ENCODE measurements at regions not wholly inside any gene's neighbourhood (a gene's known extent, or its start where the extent isn't known, plus 50 kb on each side); places are given as distances from the start of the nearest gene placed in this dataset.

DNA sequence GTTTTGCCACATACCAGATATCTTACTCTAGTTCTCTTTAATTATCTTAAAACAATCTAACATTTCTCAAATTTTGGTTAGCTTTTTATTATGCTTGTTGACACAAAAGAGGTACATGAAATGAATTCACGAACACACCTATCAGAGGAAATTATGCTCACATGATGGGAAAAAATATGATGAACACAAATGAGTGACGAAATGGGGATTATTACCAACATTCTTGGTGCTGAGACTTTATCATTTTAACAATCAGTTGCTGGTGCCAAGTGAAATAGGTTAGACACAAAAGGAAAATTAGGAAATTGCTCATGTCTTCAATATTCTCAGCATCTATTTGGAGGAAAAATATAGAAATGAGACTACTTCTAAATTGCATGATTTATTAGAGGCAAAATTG lies 944.7 kb upstream of the NRXN1 start:
- no peak overlapping the region for H2AFZ ChIP-seq (ENCODE audit: insufficient read depth, low read length, poor library complexity)
- no peak overlapping the region for H4K91ac ChIP-seq (ENCODE audit: low read depth, low read length)
- H3K23ac ChIP-seq (ENCODE audit: low read length), result no peak overlapping the region
- H3K9me3 ChIP-seq (ENCODE audit: insufficient read depth, low read depth, low read length), result no peaks in the 10 kb centered on the region
- no peak overlapping the region for H2AK5ac ChIP-seq (ENCODE audit: low read length)
- H3K36me3 ChIP-seq (ENCODE audit: control insufficient read depth in 1 of 2, insufficient read depth in 2 of 2, low read length in 2 of 2), result no peaks in the 10 kb centered on the region
- no peak overlapping the region for H3K9ac ChIP-seq (ENCODE audit: low read length)
- H3K4ac ChIP-seq (ENCODE audit: low read depth, low read length), result no peak overlapping the region
- no peak overlapping the region for H3K14ac ChIP-seq (ENCODE audit: low read length)
- H2BK12ac ChIP-seq (ENCODE audit: low read length), result no peak overlapping the region
- H3K4me3 ChIP-seq (ENCODE audit: low read depth, low read length), result no peak overlapping the region
- H3K4me2 ChIP-seq (ENCODE audit: low read length), result no peak overlapping the region
- no peak overlapping the region for H4K12ac ChIP-seq (ENCODE audit: low read depth, low read length)
- WGBS (ENCODE audit: extremely low coverage, insufficient coverage, insufficient read length), result no CpG with 5 or more reads among the region's 2 CpGs
- no peak for DNase-seq
- no peaks in the 10 kb centered on the region for H3K27me3 ChIP-seq (ENCODE audit: insufficient read depth, low read length)
- no peaks in the 10 kb centered on the region for H3K79me1 ChIP-seq (ENCODE audit: low read length)
- no peak overlapping the region for H2BK5ac ChIP-seq (ENCODE audit: low read depth, low read length, poor library complexity)
- H3K79me2 ChIP-seq (ENCODE audit: control insufficient read depth, insufficient read depth, low read length, poor library complexity), result no peaks in the 10 kb centered on the region
- no peak overlapping the region for H4K8ac ChIP-seq (ENCODE audit: low read depth, low read length)
- H3K27ac ChIP-seq (ENCODE audit: low read depth, low read length), result no peak overlapping the region
- no peak overlapping the region for H2BK120ac ChIP-seq (ENCODE audit: insufficient read depth, low read length, poor library complexity)
- H3K4me1 ChIP-seq (ENCODE audit: control insufficient read depth in 1 of 2, insufficient read depth in 2 of 2, low read length in 2 of 2), result no peaks in the 10 kb centered on the region
- no peak overlapping the region for H3K18ac ChIP-seq (ENCODE audit: low read length)

DNA sequence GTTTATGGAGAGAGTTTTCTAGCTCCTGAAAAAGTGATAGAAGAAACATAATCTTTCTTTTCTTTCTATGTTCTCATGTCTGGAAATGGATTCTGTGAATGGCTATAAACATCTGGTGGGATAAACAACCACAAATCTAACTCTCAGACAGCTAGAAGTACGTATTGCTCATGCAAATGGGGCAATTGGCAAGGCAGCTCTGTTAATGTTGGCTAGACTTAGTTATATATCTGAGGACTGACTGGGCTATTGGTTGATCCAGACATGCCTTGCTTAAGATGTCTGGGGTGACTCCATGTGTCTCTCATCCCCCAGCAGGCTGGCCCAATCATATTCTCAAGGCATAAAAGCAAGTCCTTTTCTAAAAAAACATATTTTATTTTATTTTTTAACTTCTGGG lies 939.2 kb upstream of the NRXN1 start:
- no peak overlapping the region for H3K23ac ChIP-seq (ENCODE audit: low read length)
- H2AK5ac ChIP-seq (ENCODE audit: low read length), result no peak overlapping the region
- no peaks in the 10 kb centered on the region for H3K79me1 ChIP-seq (ENCODE audit: low read length)
- no peak overlapping the region for H3K9ac ChIP-seq (ENCODE audit: low read length)
- H3K18ac ChIP-seq (ENCODE audit: low read length), result no peak overlapping the region
- DNase-seq, result no peak
- no peak overlapping the region for H2AFZ ChIP-seq (ENCODE audit: insufficient read depth, low read length, poor library complexity)
- no peak overlapping the region for H3K4me3 ChIP-seq (ENCODE audit: low read depth, low read length)
- H2BK120ac ChIP-seq (ENCODE audit: insufficient read depth, low read length, poor library complexity), result no peak overlapping the region
- no peaks in the 10 kb centered on the region for H3K36me3 ChIP-seq (ENCODE audit: control insufficient read depth in 1 of 2, insufficient read depth in 2 of 2, low read length in 2 of 2)
- no peak overlapping the region for H4K91ac ChIP-seq (ENCODE audit: low read depth, low read length)
- H3K14ac ChIP-seq (ENCODE audit: low read length), result no peak overlapping the region
- no peaks in the 10 kb centered on the region for H3K9me3 ChIP-seq (ENCODE audit: insufficient read depth, low read depth, low read length)
- H2BK12ac ChIP-seq (ENCODE audit: low read length), result no peak overlapping the region
- H4K8ac ChIP-seq (ENCODE audit: low read depth, low read length), result no peak overlapping the region
- H3K4me2 ChIP-seq (ENCODE audit: low read length), result no peak overlapping the region
- no peaks in the 10 kb centered on the region for H3K4me1 ChIP-seq (ENCODE audit: control insufficient read depth in 1 of 2, insufficient read depth in 2 of 2, low read length in 2 of 2)
- no peak overlapping the region for H3K27ac ChIP-seq (ENCODE audit: low read depth, low read length)
- no peaks in the 10 kb centered on the region for H3K79me2 ChIP-seq (ENCODE audit: control insufficient read depth, insufficient read depth, low read length, poor library complexity)
- H3K27me3 ChIP-seq (ENCODE audit: insufficient read depth, low read length), result no peaks in the 10 kb centered on the region
- H2BK5ac ChIP-seq (ENCODE audit: low read depth, low read length, poor library complexity), result no peak overlapping the region
- no peak overlapping the region for H3K4ac ChIP-seq (ENCODE audit: low read depth, low read length)
- WGBS (ENCODE audit: extremely low coverage, insufficient coverage, insufficient read length), result no CpG with 5 or more reads among the region's 1 CpG
- no peak overlapping the region for H4K12ac ChIP-seq (ENCODE audit: low read depth, low read length)

GRCh38 chr2:51969347-51969746 lies 937.4 kb upstream of the NRXN1 start:
- H2BK5ac ChIP-seq (ENCODE audit: low read depth, low read length, poor library complexity), result no peak overlapping the region
- H3K18ac ChIP-seq (ENCODE audit: low read length), result no peak overlapping the region
- no peak overlapping the region for H2AK5ac ChIP-seq (ENCODE audit: low read length)
- no peak overlapping the region for H4K91ac ChIP-seq (ENCODE audit: low read depth, low read length)
- H3K79me1 ChIP-seq (ENCODE audit: low read length), result no peaks in the 10 kb centered on the region
- no peaks in the 10 kb centered on the region for H3K9me3 ChIP-seq (ENCODE audit: insufficient read depth, low read depth, low read length)
- no peak overlapping the region for H3K27ac ChIP-seq (ENCODE audit: low read depth, low read length)
- H3K9ac ChIP-seq (ENCODE audit: low read length), result no peak overlapping the region
- no peak overlapping the region for H2BK120ac ChIP-seq (ENCODE audit: insufficient read depth, low read length, poor library complexity)
- H3K27me3 ChIP-seq (ENCODE audit: insufficient read depth, low read length), result no peaks in the 10 kb centered on the region
- H2AFZ ChIP-seq (ENCODE audit: insufficient read depth, low read length, poor library complexity), result no peak overlapping the region
- no CpG with 5 or more reads among the region's 1 CpG for WGBS (ENCODE audit: extremely low coverage, insufficient coverage, insufficient read length)
- no peaks in the 10 kb centered on the region for H3K79me2 ChIP-seq (ENCODE audit: control insufficient read depth, insufficient read depth, low read length, poor library complexity)
- H3K4ac ChIP-seq (ENCODE audit: low read depth, low read length), result no peak overlapping the region
- no peak overlapping the region for H3K4me2 ChIP-seq (ENCODE audit: low read length)
- H3K14ac ChIP-seq (ENCODE audit: low read length), result no peak overlapping the region
- H3K36me3 ChIP-seq (ENCODE audit: control insufficient read depth in 1 of 2, insufficient read depth in 2 of 2, low read length in 2 of 2), result no peaks in the 10 kb centered on the region
- no peak overlapping the region for H3K4me3 ChIP-seq (ENCODE audit: low read depth, low read length)
- no peak for DNase-seq
- no peaks in the 10 kb centered on the region for H3K4me1 ChIP-seq (ENCODE audit: control insufficient read depth in 1 of 2, insufficient read depth in 2 of 2, low read length in 2 of 2)
- H3K23ac ChIP-seq (ENCODE audit: low read length), result no peak overlapping the region
- H4K8ac ChIP-seq (ENCODE audit: low read depth, low read length), result no peak overlapping the region
- H4K12ac ChIP-seq (ENCODE audit: low read depth, low read length), result no peak overlapping the region
- no peak overlapping the region for H2BK12ac ChIP-seq (ENCODE audit: low read length)

- no peak overlapping the region for H4K12ac ChIP-seq (ENCODE audit: low read depth, low read length)
- no peak overlapping the region for H3K27ac ChIP-seq (ENCODE audit: low read depth, low read length)
- no peaks in the 10 kb centered on the region for H3K79me2 ChIP-seq (ENCODE audit: control insufficient read depth, insufficient read depth, low read length, poor library complexity)
- H4K8ac ChIP-seq (ENCODE audit: low read depth, low read length), result no peak overlapping the region
- no peak overlapping the region for H2AFZ ChIP-seq (ENCODE audit: insufficient read depth, low read length, poor library complexity)
- no peak overlapping the region for H3K4me2 ChIP-seq (ENCODE audit: low read length)
- H3K36me3 ChIP-seq (ENCODE audit: control insufficient read depth in 1 of 2, insufficient read depth in 2 of 2, low read length in 2 of 2), result no peaks in the 10 kb centered on the region
- no peak overlapping the region for H2AK5ac ChIP-seq (ENCODE audit: low read length)
- H3K18ac ChIP-seq (ENCODE audit: low read length), result no peak overlapping the region
- no peak overlapping the region for H3K4ac ChIP-seq (ENCODE audit: low read depth, low read length)
- no peak overlapping the region for H3K14ac ChIP-seq (ENCODE audit: low read length)
- no CpG with 5 or more reads among the region's 3 CpGs for WGBS (ENCODE audit: extremely low coverage, insufficient coverage, insufficient read length)
- no peaks in the 10 kb centered on the region for H3K4me1 ChIP-seq (ENCODE audit: control insufficient read depth in 1 of 2, insufficient read depth in 2 of 2, low read length in 2 of 2)
- H3K23ac ChIP-seq (ENCODE audit: low read length), result no peak overlapping the region
- H3K9ac ChIP-seq (ENCODE audit: low read length), result no peak overlapping the region
- DNase-seq, result no peak
- no peak overlapping the region for H3K4me3 ChIP-seq (ENCODE audit: low read depth, low read length)
- no peak overlapping the region for H4K91ac ChIP-seq (ENCODE audit: low read depth, low read length)
- H3K9me3 ChIP-seq (ENCODE audit: insufficient read depth, low read depth, low read length), result no peaks in the 10 kb centered on the region
- H3K27me3 ChIP-seq (ENCODE audit: insufficient read depth, low read length), result no peaks in the 10 kb centered on the region
- no peak overlapping the region for H2BK12ac ChIP-seq (ENCODE audit: low read length)
- H3K79me1 ChIP-seq (ENCODE audit: low read length), result no peaks in the 10 kb centered on the region
- no peak overlapping the region for H2BK120ac ChIP-seq (ENCODE audit: insufficient read depth, low read length, poor library complexity)
- H2BK5ac ChIP-seq (ENCODE audit: low read depth, low read length, poor library complexity), result no peak overlapping the region
Measured at GRCh38 chr2:51960841-51961335, 929.0 kb upstream of the NRXN1 start.

Measured in trophoblast cell (in vitro differentiated cells and primary cell).